Liver (tissue), 3 donors: ENCODE measurements at regions not wholly inside any gene's neighbourhood (a gene's known extent, or its start where the extent isn't known, plus 50 kb on each side); places are given as distances from the start of the nearest gene placed in this dataset.

ENCODE experiments used
- CTCF ChIP-seq: fragments of 150-350 bp; IDR thresholded peaks from 2 replicates; pipeline ENCODE4 v1.5.1; 2017; ENCODE audit warnings: improper control_type of control experiment, low read depth, low read length; ENCODE audit not compliant: missing input control
- NR2F2 ChIP-seq: IDR thresholded peaks from 2 replicates; pipeline ENCODE4 v1.6.1; 2016; ENCODE audit warnings: antibody characterized with exemption
- donor health status: healthy.
- donor health status: healthy.

- TF ChIP-seq CTCF (no peak), NR2F2 (no peak)
Measured at GRCh38 chr5:110255194-110255593, 471.3 kb downstream of the TMEM232 start.
